Endothelial cell of umbilical vein (primary cell): ENCODE measurements at regions not wholly inside any gene's neighbourhood (a gene's known extent, or its start where the extent isn't known, plus 50 kb on each side); places are given as distances from the start of the nearest gene placed in this dataset.

Experiments
- BruUV-seq: library from RNA; stranded (reverse); fragments of 400-500 nt; replicated peaks from 2 replicates; lab custom pipeline; 2021; lab: Mats Ljungman, UMichigan
- CTCF ChIA-PET: fragments of 300-600, 350-600 bp; sonication (Branson Sonifier 250); formaldehyde crosslinking; loops from one replicate; lab custom pipeline; 2021; ENCODE audit warnings: antibody characterized with exemption, inconsistent platforms; lab: Charles Lee
- POLR2A ChIA-PET: fragments of 300-600, 350-600 bp; sonication (Branson Sonifier 250); formaldehyde crosslinking; loops from one replicate; lab custom pipeline; 2021; ENCODE audit warnings: antibody characterized with exemption, inconsistent platforms; lab: Charles Lee
- DNase-seq: peaks from one replicate; pipeline ENCODE4 v3.0.0-alpha.2; 2011; ENCODE audit warnings: low read depth, low spot score
- FAIRE-seq: peaks from 2 replicates; lab custom pipeline; 2011; peaks lifted over from hg19 to GRCh38; lab: Jason Lieb, UNC
- H2AFZ ChIP-seq: 2 replicates; pipeline ENCODE4 v1.6.0; 2012; ENCODE audit warnings: low read depth, low read length, control low read depth, inconsistent platforms
- H3K27ac ChIP-seq: 2 replicates; pipeline ENCODE4 v1.5.1; 2011; ENCODE audit warnings: low read depth, mild to moderate bottlenecking, control low read depth, low read length, moderate library complexity; ENCODE audit not compliant: insufficient read depth
- H3K27me3 ChIP-seq, 2 experiments: 2 replicates each; pipeline versions ENCODE4 v1.6.0 to v1.6.1; 2011; ENCODE audit warnings: low read length in 2 of 2, mixed read lengths in 1 of 2; ENCODE audit not compliant: control insufficient read depth in 2 of 2, insufficient read depth in 2 of 2
- H3K36me3 ChIP-seq, 2 experiments: 2 replicates in 1 of 2; 3 replicates in 1 of 2; pipeline ENCODE4 v1.5.1; 2011; ENCODE audit warnings: low read length in 2 of 2, mild to moderate bottlenecking in 1 of 2, moderate library complexity in 1 of 2; ENCODE audit not compliant: control insufficient read depth in 2 of 2, insufficient read depth in 2 of 2; ENCODE audit errors: extremely low read depth in 1 of 2
- H3K4me1 ChIP-seq: 3 replicates; pipeline ENCODE4 v1.5.1; 2011; ENCODE audit warnings: mild to moderate bottlenecking, low read length; ENCODE audit not compliant: control insufficient read depth, insufficient read depth; ENCODE audit errors: extremely low read depth
- H3K4me2 ChIP-seq: 2 replicates; pipeline ENCODE4 v1.6.1; 2011; ENCODE audit warnings: low read length, control low read depth, mixed read lengths; ENCODE audit not compliant: insufficient read depth
- H3K4me3 ChIP-seq, 3 experiments: fragments of 200-600 bp in 1 of 3; sonication (generic), shearing (Covaris generic) in 1 of 3; replicated peaks in 1 of 3; 2 replicates each; pipeline ENCODE4 v1.5.1; 2011 to 2016; ENCODE audit warnings: control low read depth in 3 of 3, low read length in 3 of 3, mild to moderate bottlenecking in 2 of 3, inconsistent platforms in 1 of 3, low read depth in 1 of 3, moderate library complexity in 1 of 3; ENCODE audit not compliant: insufficient read depth in 1 of 3
- H3K79me2 ChIP-seq: 2 replicates; pipeline ENCODE4 v1.6.0; 2012; ENCODE audit warnings: low read length, inconsistent platforms; ENCODE audit not compliant: control insufficient read depth, insufficient read depth
- H3K9ac ChIP-seq: replicated peaks from 2 replicates; pipeline ENCODE3; 2011; ENCODE audit warnings: low read length, control low read depth; ENCODE audit not compliant: insufficient read depth; ENCODE audit errors: extremely low read depth
- H3K9me1 ChIP-seq: replicated peaks from 3 replicates; pipeline ENCODE4 v1.6.0; 2011; ENCODE audit warnings: mild to moderate bottlenecking, low read length; ENCODE audit not compliant: control insufficient read depth, insufficient read depth; ENCODE audit errors: extremely low read depth
- H3K9me3 ChIP-seq: replicated peaks from 2 replicates; pipeline ENCODE4 v1.5.1; 2012; ENCODE audit warnings: low read length, inconsistent platforms; ENCODE audit not compliant: control insufficient read depth, insufficient read depth
- H4K20me1 ChIP-seq: replicated peaks from 2 replicates; pipeline ENCODE3; 2011; ENCODE audit warnings: mild to moderate bottlenecking, low read length; ENCODE audit not compliant: control insufficient read depth, insufficient read depth; ENCODE audit errors: extremely low read depth
- CTCF ChIP-seq, 2 donors: IDR thresholded peaks; 1 replicate in 1 of 2; 2 replicates in 1 of 2; pipeline ENCODE4 v1.5.1; 2011; ENCODE audit warnings: low read length in 2 of 2, mild to moderate bottlenecking in 2 of 2, moderate library complexity in 2 of 2, control low read depth in 1 of 2, inconsistent platforms in 1 of 2, low read depth in 1 of 2; ENCODE audit not compliant: insufficient read depth in 1 of 2; ENCODE audit errors: extremely low read depth in 1 of 2
- EZH2 ChIP-seq: IDR thresholded peaks from 2 replicates; pipeline ENCODE4 v1.6.1; 2012; ENCODE audit warnings: borderline replicate concordance, low read depth, mild to moderate bottlenecking, moderate library complexity, low read length, inconsistent platforms; ENCODE audit not compliant: severe bottlenecking
- FOS ChIP-seq: IDR thresholded peaks from 2 replicates; pipeline ENCODE4 v1.6.1; 2011; ENCODE audit warnings: mild to moderate bottlenecking, low read length, moderate library complexity, borderline replicate concordance; ENCODE audit not compliant: insufficient read depth
- GATA2 ChIP-seq: IDR thresholded peaks from 2 replicates; pipeline ENCODE4 v1.7.0; 2011; ENCODE audit warnings: low read depth, mild to moderate bottlenecking, moderate library complexity, mixed read lengths, low read length; ENCODE audit not compliant: insufficient read length, insufficient read depth
- JUN ChIP-seq: IDR thresholded peaks from 2 replicates; pipeline ENCODE4 v1.6.1; 2011; ENCODE audit warnings: borderline replicate concordance, low read depth; ENCODE audit not compliant: insufficient read length, insufficient read depth
- MAX ChIP-seq: IDR thresholded peaks from 2 replicates; pipeline ENCODE4 v1.6.1; 2011; ENCODE audit not compliant: insufficient read depth, insufficient read length
- MYC ChIP-seq: IDR thresholded peaks from one replicate; pipeline ENCODE4 v1.6.1; 2011; ENCODE audit warnings: mild to moderate bottlenecking, low read depth, low read length
- POLR2A ChIP-seq: IDR thresholded peaks from 2 replicates; pipeline ENCODE4 v1.6.1; 2012; ENCODE audit warnings: low read depth, mild to moderate bottlenecking, control low read depth, low read length
- POLR2AphosphoS5 ChIP-seq: IDR thresholded peaks from 2 replicates; pipeline ENCODE4 v1.6.1; 2012; ENCODE audit warnings: low read depth, mild to moderate bottlenecking, control low read depth, low read length, moderate library complexity; ENCODE audit not compliant: insufficient read depth
- dilution Hi-C: fragments of 300-500 bp; cut with MboI; formaldehyde crosslinking; loops from one replicate; pipeline ENCODE4 v1.15.0; 2019; ENCODE audit warnings: low sequenced_read_pairs; ENCODE audit not compliant: extremely low pct_ligation_motif_present
- intact Hi-C: fragments of 100-400 bp; cut with micrococcal nuclease; formaldehyde crosslinking; loops from one replicate; pipeline ENCODE4 v1.10.0; 2022

GRCh38 chr11:109898592-109898991, 194.6 kb upstream of the ZC3H12C start:
- Histone ChIP-seq H3K79me2 (no peaks in the 10 kb centered on the region), H3K9ac (no peak overlapping the region), H3K4me3 (no peak overlapping the region), H3K9me3 (no peaks in the 10 kb centered on the region), H3K27me3 (peaks cover 0 to 4% of the 10 kb centered on the region in 2 experiments), H3K9me1 (no peaks in the 10 kb centered on the region), H2AFZ (no peak overlapping the region), H3K4me1 (no peaks in the 10 kb centered on the region), H3K4me2 (no peak overlapping the region), H3K36me3 (no peaks in the 10 kb centered on the region), H4K20me1 (no peaks in the 10 kb centered on the region), H3K27ac (no peak overlapping the region)
- FAIRE-seq (no peak), DNase-seq (no peak)
- dilution Hi-C loops (no loop called here), intact Hi-C loops (no loop called here)
- ChIA-PET POLR2A (no interaction called here), CTCF (no interaction called here)
- BruUV-seq: no TSS peak
- TF ChIP-seq POLR2AphosphoS5 (no peak), MYC (no peak), GATA2 (no peak), POLR2A (no peak), CTCF (IDR thresholded peaks at IDR 0.05; ENCODE audit: extremely low read depth in 1 of 2, insufficient read depth in 1 of 2, low read depth in 1 of 2, low read length in 2 of 2) (no peak), JUN (no peak), MAX (no peak), FOS (no peak), EZH2 (no peak)
